Hepatocyte (in vitro differentiated cells): ENCODE measurements at regions not wholly inside any gene's neighbourhood (a gene's known extent, or its start where the extent isn't known, plus 50 kb on each side); places are given as distances from the start of the nearest gene placed in this dataset.

Experiments
- EZH2 ChIP-seq: fragments of 200-600 bp; sonication (generic); IDR thresholded peaks from 2 replicates; pipeline ENCODE4 v1.6.1; 2016; ENCODE audit warnings: antibody characterized with exemption, mild to moderate bottlenecking, borderline replicate concordance
- TF ChIP-seq, protein P1 (sequence below): fragments of 200-600 bp; sonication (generic); IDR thresholded peaks from 2 replicates; pipeline ENCODE4 v1.5.1; 2016; ENCODE audit warnings: antibody characterized with exemption, mild to moderate bottlenecking; ENCODE audit not compliant: poor library complexity

DNA sequence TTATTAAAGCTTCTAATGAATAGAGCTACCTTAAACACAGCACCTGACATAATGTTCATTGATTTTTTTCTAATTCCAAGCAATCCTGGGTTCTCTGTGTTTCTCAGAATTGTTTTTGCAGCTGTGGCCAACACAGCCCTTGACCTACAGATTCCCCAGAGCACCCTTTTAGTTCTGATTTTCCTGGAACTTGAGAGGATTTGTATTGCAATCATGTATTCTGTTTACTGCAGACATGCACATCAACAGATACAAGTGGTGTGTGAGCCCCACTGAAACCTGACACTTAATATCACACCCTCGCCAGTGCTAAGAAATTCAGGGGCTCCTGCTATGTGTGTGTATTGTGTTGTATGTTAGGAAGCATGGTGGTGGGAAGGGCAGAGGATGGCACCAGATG is 344.2 kb upstream of the POM121L12 start:
- TF ChIP-seq, protein P1, sequence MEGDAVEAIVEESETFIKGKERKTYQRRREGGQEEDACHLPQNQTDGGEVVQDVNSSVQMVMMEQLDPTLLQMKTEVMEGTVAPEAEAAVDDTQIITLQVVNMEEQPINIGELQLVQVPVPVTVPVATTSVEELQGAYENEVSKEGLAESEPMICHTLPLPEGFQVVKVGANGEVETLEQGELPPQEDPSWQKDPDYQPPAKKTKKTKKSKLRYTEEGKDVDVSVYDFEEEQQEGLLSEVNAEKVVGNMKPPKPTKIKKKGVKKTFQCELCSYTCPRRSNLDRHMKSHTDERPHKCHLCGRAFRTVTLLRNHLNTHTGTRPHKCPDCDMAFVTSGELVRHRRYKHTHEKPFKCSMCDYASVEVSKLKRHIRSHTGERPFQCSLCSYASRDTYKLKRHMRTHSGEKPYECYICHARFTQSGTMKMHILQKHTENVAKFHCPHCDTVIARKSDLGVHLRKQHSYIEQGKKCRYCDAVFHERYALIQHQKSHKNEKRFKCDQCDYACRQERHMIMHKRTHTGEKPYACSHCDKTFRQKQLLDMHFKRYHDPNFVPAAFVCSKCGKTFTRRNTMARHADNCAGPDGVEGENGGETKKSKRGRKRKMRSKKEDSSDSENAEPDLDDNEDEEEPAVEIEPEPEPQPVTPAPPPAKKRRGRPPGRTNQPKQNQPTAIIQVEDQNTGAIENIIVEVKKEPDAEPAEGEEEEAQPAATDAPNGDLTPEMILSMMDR = no peak
- TF ChIP-seq EZH2 = no peak
